Stimulated activated CD8-positive, alpha-beta memory T cell treated with anti-CD3 and anti-CD28 coated beads, Interleukin-15, amount 100 ng/mL, for 24 hours (primary cell): ENCODE measurements at regions not wholly inside any gene's neighbourhood (a gene's known extent, or its start where the extent isn't known, plus 50 kb on each side); places are given as distances from the start of the nearest gene placed in this dataset.

Source experiments
- DNase-seq: peaks from one replicate; pipeline ENCODE4 v3.0.0-alpha.2; 2020; ENCODE audit warnings: low read depth

GRCh38 chr11:11177156-11177808, 175.8 kb downstream of the CSNK2A3 start:
- DNase-seq: no peak

GRCh38 chr11:11173316-11174025, 179.6 kb downstream of the CSNK2A3 start:
- no peak for DNase-seq

GRCh38 chr11:11171854-11172253, 181.2 kb downstream of the CSNK2A3 start:
- DNase-seq: no peak

GRCh38 chr11:11171285-11171684, 181.8 kb downstream of the CSNK2A3 start:
- DNase-seq: no peak

- DNase-seq: no peak
Measured at GRCh38 chr11:11170352-11171084, 182.5 kb downstream of the CSNK2A3 start.

- no peak for DNase-seq
Measured at GRCh38 chr11:11169715-11170351, 183.2 kb downstream of the CSNK2A3 start.

GRCh38 chr11:11167806-11168205, 185.2 kb downstream of the CSNK2A3 start:
- no peak for DNase-seq

- no peak for DNase-seq
Measured at GRCh38 chr11:11164334-11164690, 188.7 kb downstream of the CSNK2A3 start.

- no peak for DNase-seq
Measured at GRCh38 chr11:11163669-11164333, 189.2 kb downstream of the CSNK2A3 start.

- DNase-seq: no peak
Measured at GRCh38 chr11:11163236-11163635, 189.8 kb downstream of the CSNK2A3 start.

GRCh38 chr11:11157185-11157584, 195.9 kb downstream of the CSNK2A3 start:
- DNase-seq: no peak

GRCh38 chr11:11155962-11156815, 196.9 kb downstream of the CSNK2A3 start:
- DNase-seq: no peak

- no peak for DNase-seq
Measured at GRCh38 chr11:11152877-11153276, 200.2 kb downstream of the CSNK2A3 start.

- DNase-seq: no peak
Measured at GRCh38 chr11:11149671-11150459, 203.2 kb downstream of the CSNK2A3 start.

- DNase-seq: no peak
Measured at GRCh38 chr11:11148596-11148995, 204.5 kb downstream of the CSNK2A3 start.

- no peak for DNase-seq
Measured at GRCh38 chr11:11148104-11148509, 204.9 kb downstream of the CSNK2A3 start.

GRCh38 chr11:11146830-11147229, 206.2 kb downstream of the CSNK2A3 start:
- DNase-seq: no peak

- DNase-seq: no peak
Measured at GRCh38 chr11:11143849-11144248, 209.2 kb downstream of the CSNK2A3 start.

- DNase-seq: no peak
Measured at GRCh38 chr11:11142430-11142829, 210.6 kb downstream of the CSNK2A3 start.

- no peak for DNase-seq
Measured at GRCh38 chr11:11141065-11141464, 212.0 kb downstream of the CSNK2A3 start.
